GM12878 (cell line): ENCODE measurements at regions not wholly inside any gene's neighbourhood (a gene's known extent, or its start where the extent isn't known, plus 50 kb on each side); places are given as distances from the start of the nearest gene placed in this dataset.

Experiments used
- ATAC-seq: fragments of 200-7000 bp; cut with Tn5 transposase; 3 replicates; pipeline ENCODE4 v1.9.1; 2020; ENCODE audit warnings: mild to moderate bottlenecking, moderate library complexity
- BruUV-seq: library from RNA; stranded (reverse); fragments of 400-500 nt; replicated peaks from 2 replicates; lab custom pipeline; 2021; lab: Mats Ljungman, UMichigan
- CTCF ChIA-PET: fragments of 300-600 bp; sonication (Branson Sonifier 250); formaldehyde crosslinking; extraction: SDS; loops from one replicate; lab custom pipeline; 2021; ENCODE audit warnings: inconsistent platforms; lab: Yijun Ruan, JAX
- POLR2A ChIA-PET: fragments of 350-600 bp; formaldehyde crosslinking; extraction: SDS; loops from one replicate; lab custom pipeline; 2021; ENCODE audit warnings: inconsistent platforms; lab: Charles Lee
- RAD21 ChIA-PET: fragments of 300-600 bp; sonication (Branson Sonifier 250); formaldehyde crosslinking; loops from one replicate; lab custom pipeline; 2023; ENCODE audit warnings: antibody characterized with exemption; ENCODE audit not compliant: unreplicated experiment; lab: Charles Lee
- SMC1A ChIA-PET: fragments of 300-600 bp; sonication (Branson Sonifier 250); formaldehyde crosslinking; loops from one replicate; lab custom pipeline; 2023; ENCODE audit not compliant: unreplicated experiment, uncharacterized antibody; lab: Charles Lee
- DNase-seq: peaks from one replicate; pipeline ENCODE4 v3.0.0-alpha.2; 2011; ENCODE audit warnings: low read depth, low spot score
- FAIRE-seq: peaks from 3 replicates; lab custom pipeline; 2011; peaks lifted over from hg19 to GRCh38; lab: Jason Lieb, UNC
- H2AFZ ChIP-seq: 2 replicates; pipeline ENCODE4 v1.6.0; 2011; ENCODE audit warnings: low read depth, low read length, control low read depth; ENCODE audit not compliant: control insufficient read depth
- H3K27ac ChIP-seq: 2 replicates; pipeline ENCODE4 v1.5.1; 2011; ENCODE audit warnings: control low read depth; ENCODE audit not compliant: control insufficient read depth, insufficient read depth
- H3K27me3 ChIP-seq, 2 experiments: replicated peaks in 1 of 2; 2 replicates each; pipeline versions ENCODE4 v1.6.0 to v1.6.1; 2011; ENCODE audit warnings: low read length in 1 of 2; ENCODE audit not compliant: control insufficient read depth in 2 of 2, insufficient read depth in 2 of 2
- H3K36me3 ChIP-seq, 2 experiments: 2 replicates each; pipeline ENCODE4 v1.5.1; 2011; ENCODE audit warnings: low read length in 1 of 2; ENCODE audit not compliant: control insufficient read depth in 2 of 2, insufficient read depth in 2 of 2
- H3K4me1 ChIP-seq: 2 replicates; pipeline ENCODE4 v1.6.1; 2011; ENCODE audit warnings: mild to moderate bottlenecking, low read length, moderate library complexity, mixed read lengths; ENCODE audit not compliant: control insufficient read depth, insufficient read depth
- H3K4me2 ChIP-seq: 2 replicates; pipeline ENCODE4 v1.6.0; 2011; ENCODE audit warnings: control low read depth; ENCODE audit not compliant: control insufficient read depth, insufficient read depth
- H3K4me3 ChIP-seq: fragments of 200-600 bp; sonication (generic); 2 replicates; pipeline ENCODE4 v1.5.1; 2016
- H3K79me2 ChIP-seq: 2 replicates; pipeline ENCODE4 v1.6.0; 2011; ENCODE audit warnings: low read length; ENCODE audit not compliant: control insufficient read depth, insufficient read depth
- H3K9ac ChIP-seq: 2 replicates; pipeline ENCODE4 v1.8.0; 2011; ENCODE audit warnings: low read length, control low read depth, mixed read lengths; ENCODE audit not compliant: control insufficient read depth, insufficient read depth
- H3K9me3 ChIP-seq: replicated peaks from 3 replicates; pipeline ENCODE4 v1.5.1; 2011; ENCODE audit warnings: mild to moderate bottlenecking, low read length; ENCODE audit not compliant: control insufficient read depth, insufficient read depth
- H4K20me1 ChIP-seq: 2 replicates; pipeline ENCODE4 v1.6.0; 2011; ENCODE audit not compliant: control insufficient read depth, insufficient read depth
- EZH2 ChIP-seq: IDR thresholded peaks from 2 replicates; pipeline ENCODE4 v1.6.1; 2012; ENCODE audit warnings: low read depth, mild to moderate bottlenecking, control low read depth, inconsistent platforms, low read length, borderline replicate concordance; ENCODE audit not compliant: control insufficient read depth
- IRF3 ChIP-seq: fragments of 450-650 bp; IDR thresholded peaks from 2 replicates; pipeline ENCODE4 v1.6.1; 2014; ENCODE audit warnings: mild to moderate bottlenecking
- LARP7 ChIP-seq: fragments of 450-650 bp; IDR thresholded peaks from 2 replicates; pipeline ENCODE4 v1.6.1; 2017; ENCODE audit warnings: mild to moderate bottlenecking
- MXI1 ChIP-seq: fragments of 150-350 bp; IDR thresholded peaks from 2 replicates; pipeline ENCODE4 v1.6.1; 2011; ENCODE audit warnings: low read depth, mild to moderate bottlenecking, inconsistent platforms, low read length, improper control_type of control experiment
- MYC ChIP-seq: IDR thresholded peaks from 2 replicates; pipeline ENCODE4 v1.6.1; 2011; ENCODE audit warnings: mild to moderate bottlenecking, low read length, moderate library complexity, inconsistent platforms; ENCODE audit not compliant: insufficient read depth, insufficient replicate concordance, insufficient read length, severe bottlenecking
- NR2C1 ChIP-seq: fragments of 450-650 bp; IDR thresholded peaks from 2 replicates; pipeline ENCODE4 v1.6.1; 2017; ENCODE audit warnings: antibody characterized with exemption, mild to moderate bottlenecking, moderate library complexity
- PKNOX1 ChIP-seq: fragments of 450-650 bp; IDR thresholded peaks from 2 replicates; pipeline ENCODE4 v1.6.1; 2016; ENCODE audit warnings: mild to moderate bottlenecking
- SP1 ChIP-seq: IDR thresholded peaks from one replicate; pipeline ENCODE4 v1.6.1; 2011; ENCODE audit warnings: low read depth, low read length
- TAF1 ChIP-seq: IDR thresholded peaks from 2 replicates; pipeline ENCODE4 v1.6.1; 2011; ENCODE audit warnings: mild to moderate bottlenecking, low read depth, low read length, borderline replicate concordance
- TARDBP ChIP-seq: IDR thresholded peaks from 2 replicates; pipeline ENCODE4 v1.6.1; 2016; ENCODE audit warnings: borderline replicate concordance
- TCF12 ChIP-seq: IDR thresholded peaks from 2 replicates; pipeline ENCODE4 v1.6.1; 2011; ENCODE audit warnings: low read depth, mild to moderate bottlenecking, low read length
- ZNF207 ChIP-seq: fragments of 450-650 bp; IDR thresholded peaks from 2 replicates; pipeline ENCODE4 v1.6.1; 2014; ENCODE audit warnings: antibody characterized with exemption, mild to moderate bottlenecking, borderline replicate concordance
- WGBS: methylation state at CpG from one replicate; pipeline ENCODE4 v1.1.6; 2016; ENCODE audit warnings: low lambda C conversion rate; ENCODE audit not compliant: insufficient replicate concordance, insufficient coverage; ENCODE audit errors: missing lambda C conversion rate; 5-methylcytosine and 5-hydroxymethylcytosine counted together
- in situ Hi-C: fragments of 300-500 bp; cut with MboI; formaldehyde crosslinking; loops from 9 replicates; pipeline ENCODE4 v1.14.3; 2018; ENCODE audit warnings: mixed read lengths
- intact Hi-C: fragments of 100-400 bp; cut with micrococcal nuclease; formaldehyde crosslinking; loops from one replicate; pipeline ENCODE4 v1.14.2; 2022; ENCODE audit not compliant: unreplicated experiment
- TF ChIP-seq, protein P1 (sequence below): fragments of 450-650 bp; IDR thresholded peaks from 2 replicates; pipeline ENCODE4 v1.6.1; 2018; ENCODE audit warnings: borderline replicate concordance, mild to moderate bottlenecking; ENCODE audit not compliant: partially characterized antibody
- TF ChIP-seq, protein P2 (sequence below): fragments of 450-650 bp; formaldehyde crosslinking; IDR thresholded peaks from 2 replicates; pipeline ENCODE4 v1.4.0; 2020; ENCODE audit warnings: mild to moderate bottlenecking, moderate library complexity
- TF ChIP-seq, protein P3 (sequence below): fragments of 450-650 bp; IDR thresholded peaks from 2 replicates; pipeline ENCODE4 v1.6.1; 2016; ENCODE audit warnings: mild to moderate bottlenecking

DNA sequence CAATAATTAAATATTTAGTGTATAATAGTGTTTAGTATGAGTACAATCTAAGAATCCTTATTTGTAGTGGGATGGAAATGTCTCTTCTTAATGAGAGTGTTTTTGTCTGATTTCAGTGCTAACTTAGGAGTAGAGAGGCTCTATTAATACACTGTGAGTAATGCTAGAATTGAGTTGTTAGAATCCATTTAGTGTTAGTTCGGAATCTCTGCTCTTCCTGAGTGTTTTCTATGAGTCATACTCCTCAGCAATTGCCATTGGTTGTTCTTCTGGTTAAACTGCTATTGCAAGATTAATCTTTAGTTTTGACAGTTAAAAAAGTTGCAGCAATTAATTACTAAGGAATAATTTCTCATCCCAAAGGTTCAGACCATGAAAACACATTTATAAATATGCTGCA lies 828.6 kb upstream of the POU3F3 start:
- WGBS = 0% methylated on average over 1 of the region's 1 CpG

More for the DNA sequence above, 828.6 kb upstream of the POU3F3 start:
- Histone ChIP-seq H3K9ac (no peak overlapping the region), H2AFZ (no peak overlapping the region), H3K27me3 (no peaks in the 10 kb centered on the region), H3K36me3 (no peaks in the 10 kb centered on the region), H3K4me2 (no peak overlapping the region), H3K4me3 (no peak overlapping the region), H4K20me1 (no peaks in the 10 kb centered on the region), H3K9me3 (no peaks in the 10 kb centered on the region)
- ATAC-seq (no peak), FAIRE-seq (no peak)
- CTCF ChIA-PET = no interaction called here
- in situ Hi-C loops (loop anchor here (25.0 kb wide), 1 partner anchor 837 kb away; the partner anchor contains the start of gene POU3F3), intact Hi-C loops (no loop called here)
- POLR2A ChIA-PET = no interaction called here
- BruUV-seq = no TSS peak
- TF ChIP-seq IRF3 (no peak), SP1 (no peak), PKNOX1 (no peak), MYC (no peak), NR2C1 (no peak), LARP7 (no peak), TCF12 (no peak), EZH2 (no peak), MXI1 (no peak), TAF1 (no peak), ZNF207 (no peak), TARDBP (no peak)
- TF ChIP-seq, protein P1, sequence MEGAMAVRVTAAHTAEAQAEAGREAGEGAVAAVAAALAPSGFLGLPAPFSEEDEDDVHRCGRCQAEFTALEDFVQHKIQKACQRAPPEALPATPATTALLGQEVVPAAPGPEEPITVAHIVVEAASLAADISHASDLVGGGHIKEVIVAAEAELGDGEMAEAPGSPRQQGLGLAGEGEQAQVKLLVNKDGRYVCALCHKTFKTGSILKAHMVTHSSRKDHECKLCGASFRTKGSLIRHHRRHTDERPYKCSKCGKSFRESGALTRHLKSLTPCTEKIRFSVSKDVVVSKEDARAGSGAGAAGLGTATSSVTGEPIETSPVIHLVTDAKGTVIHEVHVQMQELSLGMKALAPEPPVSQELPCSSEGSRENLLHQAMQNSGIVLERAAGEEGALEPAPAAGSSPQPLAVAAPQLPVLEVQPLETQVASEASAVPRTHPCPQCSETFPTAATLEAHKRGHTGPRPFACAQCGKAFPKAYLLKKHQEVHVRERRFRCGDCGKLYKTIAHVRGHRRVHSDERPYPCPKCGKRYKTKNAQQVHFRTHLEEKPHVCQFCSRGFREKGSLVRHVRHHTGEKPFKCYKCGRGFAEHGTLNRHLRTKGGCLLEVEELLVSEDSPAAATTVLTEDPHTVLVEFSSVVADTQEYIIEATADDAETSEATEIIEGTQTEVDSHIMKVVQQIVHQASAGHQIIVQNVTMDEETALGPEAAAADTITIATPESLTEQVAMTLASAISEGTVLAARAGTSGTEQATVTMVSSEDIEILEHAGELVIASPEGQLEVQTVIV = no peak
- TF ChIP-seq, protein P2, sequence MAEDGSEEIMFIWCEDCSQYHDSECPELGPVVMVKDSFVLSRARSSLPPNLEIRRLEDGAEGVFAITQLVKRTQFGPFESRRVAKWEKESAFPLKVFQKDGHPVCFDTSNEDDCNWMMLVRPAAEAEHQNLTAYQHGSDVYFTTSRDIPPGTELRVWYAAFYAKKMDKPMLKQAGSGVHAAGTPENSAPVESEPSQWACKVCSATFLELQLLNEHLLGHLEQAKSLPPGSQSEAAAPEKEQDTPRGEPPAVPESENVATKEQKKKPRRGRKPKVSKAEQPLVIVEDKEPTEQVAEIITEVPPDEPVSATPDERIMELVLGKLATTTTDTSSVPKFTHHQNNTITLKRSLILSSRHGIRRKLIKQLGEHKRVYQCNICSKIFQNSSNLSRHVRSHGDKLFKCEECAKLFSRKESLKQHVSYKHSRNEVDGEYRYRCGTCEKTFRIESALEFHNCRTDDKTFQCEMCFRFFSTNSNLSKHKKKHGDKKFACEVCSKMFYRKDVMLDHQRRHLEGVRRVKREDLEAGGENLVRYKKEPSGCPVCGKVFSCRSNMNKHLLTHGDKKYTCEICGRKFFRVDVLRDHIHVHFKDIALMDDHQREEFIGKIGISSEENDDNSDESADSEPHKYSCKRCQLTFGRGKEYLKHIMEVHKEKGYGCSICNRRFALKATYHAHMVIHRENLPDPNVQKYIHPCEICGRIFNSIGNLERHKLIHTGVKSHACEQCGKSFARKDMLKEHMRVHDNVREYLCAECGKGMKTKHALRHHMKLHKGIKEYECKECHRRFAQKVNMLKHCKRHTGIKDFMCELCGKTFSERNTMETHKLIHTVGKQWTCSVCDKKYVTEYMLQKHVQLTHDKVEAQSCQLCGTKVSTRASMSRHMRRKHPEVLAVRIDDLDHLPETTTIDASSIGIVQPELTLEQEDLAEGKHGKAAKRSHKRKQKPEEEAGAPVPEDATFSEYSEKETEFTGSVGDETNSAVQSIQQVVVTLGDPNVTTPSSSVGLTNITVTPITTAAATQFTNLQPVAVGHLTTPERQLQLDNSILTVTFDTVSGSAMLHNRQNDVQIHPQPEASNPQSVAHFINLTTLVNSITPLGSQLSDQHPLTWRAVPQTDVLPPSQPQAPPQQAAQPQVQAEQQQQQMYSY (CRISPR knock-in tag) = no peak
- TF ChIP-seq, protein P3, sequence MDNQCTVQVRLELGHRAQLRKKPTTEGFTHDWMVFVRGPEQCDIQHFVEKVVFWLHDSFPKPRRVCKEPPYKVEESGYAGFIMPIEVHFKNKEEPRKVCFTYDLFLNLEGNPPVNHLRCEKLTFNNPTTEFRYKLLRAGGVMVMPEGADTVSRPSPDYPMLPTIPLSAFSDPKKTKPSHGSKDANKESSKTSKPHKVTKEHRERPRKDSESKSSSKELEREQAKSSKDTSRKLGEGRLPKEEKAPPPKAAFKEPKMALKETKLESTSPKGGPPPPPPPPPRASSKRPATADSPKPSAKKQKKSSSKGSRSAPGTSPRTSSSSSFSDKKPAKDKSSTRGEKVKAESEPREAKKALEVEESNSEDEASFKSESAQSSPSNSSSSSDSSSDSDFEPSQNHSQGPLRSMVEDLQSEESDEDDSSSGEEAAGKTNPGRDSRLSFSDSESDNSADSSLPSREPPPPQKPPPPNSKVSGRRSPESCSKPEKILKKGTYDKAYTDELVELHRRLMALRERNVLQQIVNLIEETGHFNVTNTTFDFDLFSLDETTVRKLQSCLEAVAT = no peak
- TF ChIP-seq, all 136 proteins: peak for 0
- Histone ChIP-seq H3K4me1 (no peaks in the 10 kb centered on the region), H3K79me2 (no peaks in the 10 kb centered on the region), H3K27ac (no peak overlapping the region)
- RAD21 ChIA-PET = no interaction called here
- SMC1A ChIA-PET = no interaction called here
- DNase-seq = no peak
